GM12878 (cell line): ENCODE measurements at regions not wholly inside any gene's neighbourhood (a gene's known extent, or its start where the extent isn't known, plus 50 kb on each side); places are given as distances from the start of the nearest gene placed in this dataset.

Experiments used
- CHD4 ChIP-seq: fragments of 200-600 bp; sonication (generic); IDR thresholded peaks from 2 replicates; pipeline ENCODE4 v1.6.1; 2016; ENCODE audit warnings: mild to moderate bottlenecking
- EZH2 ChIP-seq: IDR thresholded peaks from 2 replicates; pipeline ENCODE4 v1.6.1; 2012; ENCODE audit warnings: low read depth, mild to moderate bottlenecking, control low read depth, inconsistent platforms, low read length, borderline replicate concordance; ENCODE audit not compliant: control insufficient read depth
- HDAC6 ChIP-seq: fragments of 200-600 bp; sonication (generic); IDR thresholded peaks from one replicate; pipeline ENCODE4 v1.8.0; 2017; ENCODE audit warnings: antibody characterized with exemption; ENCODE audit not compliant: unreplicated experiment
- KDM1A ChIP-seq: fragments of 200-600 bp; sonication (generic); IDR thresholded peaks from 2 replicates; pipeline ENCODE4 v1.6.1; 2016; ENCODE audit warnings: borderline replicate concordance
- NFIC ChIP-seq: IDR thresholded peaks from 2 replicates; pipeline ENCODE4 v1.6.1; 2012; ENCODE audit warnings: low read depth, mild to moderate bottlenecking, inconsistent platforms, low read length, moderate library complexity
- NR2C2 ChIP-seq: IDR thresholded peaks from 2 replicates; pipeline ENCODE4 v1.6.1; 2011; ENCODE audit warnings: borderline replicate concordance, low read depth; ENCODE audit not compliant: control insufficient read depth, insufficient read length
- RBBP5 ChIP-seq: fragments of 200-600 bp; sonication (generic); conservative IDR thresholded peaks from 2 replicates; pipeline ENCODE4 v1.6.1; 2016
- SMAD5 ChIP-seq: IDR thresholded peaks from 2 replicates; pipeline ENCODE4 v1.6.1; 2016; ENCODE audit warnings: antibody characterized with exemption, low read depth
- SMC3 ChIP-seq: IDR thresholded peaks from 2 replicates; pipeline ENCODE4 v1.6.1; 2011; ENCODE audit warnings: low read length, improper control_type of control experiment, borderline replicate concordance
- SUZ12 ChIP-seq: fragments of 200-600 bp; sonication (generic); IDR thresholded peaks from one replicate; pipeline ENCODE4 v1.6.1; 2018; ENCODE audit warnings: antibody characterized with exemption, mild to moderate bottlenecking; ENCODE audit not compliant: unreplicated experiment
- TAF1 ChIP-seq: IDR thresholded peaks from 2 replicates; pipeline ENCODE4 v1.6.1; 2011; ENCODE audit warnings: mild to moderate bottlenecking, low read depth, low read length, borderline replicate concordance
- TBL1XR1 ChIP-seq: IDR thresholded peaks from 2 replicates; pipeline ENCODE4 v1.6.1; 2012; ENCODE audit warnings: low read depth, low read length, improper control_type of control experiment
- TF ChIP-seq, protein P1 (sequence below): IDR thresholded peaks from 2 replicates; pipeline ENCODE4 v1.6.1; 2012; ENCODE audit warnings: low read depth, low read length, improper control_type of control experiment

DNA sequence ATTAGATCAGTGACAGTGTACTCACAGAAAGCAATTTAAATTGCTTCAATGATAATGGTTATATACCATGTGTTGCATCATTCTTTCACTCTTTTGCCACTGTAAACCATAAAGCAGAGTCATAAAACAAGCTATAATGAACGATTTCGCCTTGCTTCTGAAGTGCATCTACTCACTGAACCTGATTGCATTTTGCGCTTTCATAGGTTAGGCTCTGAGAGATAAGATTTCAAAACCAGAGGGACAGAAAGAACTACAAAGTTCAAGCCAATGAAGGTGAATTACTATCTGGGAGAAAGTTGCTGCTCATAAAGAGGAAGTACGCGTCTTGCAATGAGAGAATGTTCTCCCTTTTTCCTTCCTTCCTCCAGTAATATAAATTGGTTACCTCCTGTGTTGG is 412.7 kb downstream of the CETN3 start:
- TF ChIP-seq SUZ12 (no peak), KDM1A (no peak), NFIC (no peak), CHD4 (no peak), TAF1 (no peak), HDAC6 (no peak), NR2C2 (no peak), SMAD5 (no peak), SMC3 (no peak), RBBP5 (no peak), EZH2 (no peak), TBL1XR1 (no peak)
- TF ChIP-seq, protein P1, sequence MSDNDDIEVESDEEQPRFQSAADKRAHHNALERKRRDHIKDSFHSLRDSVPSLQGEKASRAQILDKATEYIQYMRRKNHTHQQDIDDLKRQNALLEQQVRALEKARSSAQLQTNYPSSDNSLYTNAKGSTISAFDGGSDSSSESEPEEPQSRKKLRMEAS, result no peak
